ENCODE measurements at regions not wholly inside any gene's neighbourhood (a gene's known extent, or its start where the extent isn't known, plus 50 kb on each side); places are given as distances from the start of the nearest gene placed in this dataset.

DNA sequence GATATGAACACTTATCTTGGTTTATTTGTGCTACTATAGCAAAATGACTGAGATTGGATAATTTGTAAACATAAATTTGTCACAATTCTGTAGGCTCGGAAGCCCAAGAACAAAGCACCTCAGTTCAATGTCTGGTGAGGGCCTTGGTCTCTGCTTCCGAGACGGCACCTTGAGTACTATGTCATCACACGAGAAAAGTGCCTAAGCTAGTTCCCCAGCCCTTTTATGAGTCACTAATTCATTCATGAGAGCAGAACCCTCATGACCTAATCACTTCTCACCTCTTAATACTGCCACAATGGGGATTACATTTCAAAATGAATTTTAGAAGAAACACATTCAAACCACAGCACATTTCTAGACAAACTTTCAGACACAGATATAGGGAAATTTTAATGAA, 52.0 kb upstream of the PRSS1 start:
- no TSS peak for BruUV-seq (replicated peaks)
- ChIA-PET POLR2A (no interaction called here), CTCF (ENCODE audit: low intra/inter-chr PET ratio, low total read pairs) (no interaction called here)
- Histone ChIP-seq H3K4me3 (replicated peaks in 1 of 3; ENCODE audit: insufficient read depth in 1 of 3, low read depth in 2 of 3, low read length in 3 of 3) (no peak overlapping the region), H2AFZ (ENCODE audit: low read length) (no peak overlapping the region), H3K9ac (ENCODE audit: insufficient read depth, low read depth, low read length) (no peak overlapping the region), H3K27ac (ENCODE audit: extremely low read length, insufficient read depth, low read length) (no peak overlapping the region), H3K4me1 (ENCODE audit: insufficient read depth, low read length) (no peaks in the 10 kb centered on the region), H3K9me3 (ENCODE audit: low read length) (no peaks in the 10 kb centered on the region), H3K4me2 (ENCODE audit: low read depth, low read length) (no peak overlapping the region), H3K79me2 (ENCODE audit: insufficient read depth, low read length) (no peaks in the 10 kb centered on the region), H3K36me3 (replicated peaks in 1 of 2; ENCODE audit: control insufficient read depth in 1 of 2, insufficient read depth in 2 of 2, low read length in 2 of 2) (no peaks in the 10 kb centered on the region), H3K27me3 (ENCODE audit: control insufficient read depth in 1 of 2, insufficient read depth in 2 of 2, low read length in 2 of 2) (no peaks in the 10 kb centered on the region), H4K20me1 (ENCODE audit: insufficient read depth, low read length) (no peaks in the 10 kb centered on the region)
- ATAC-seq, result no peak
- intact Hi-C loops (cut with micrococcal nuclease; ENCODE audit: unreplicated experiment), result no loop called here
- no peak for DNase-seq (ENCODE audit: low spot score)
- in situ Hi-C loops (cut with HindIII; ENCODE audit: extremely low pct_ligation_motif_present, low pct_unique_long_range_greater_than_20kb), result no loop called here
- WGBS (ENCODE audit: low lambda C conversion rate), result 19% methylated on average over 4 of the region's 4 CpGs
- FAIRE-seq, result no peak
- TF ChIP-seq PITX1 (CRISPR knock-in tag; IDR thresholded peaks at IDR 0.05) (no peak), AHR (CRISPR knock-in tag; IDR thresholded peaks at IDR 0.05) (no peak), IRF2 (CRISPR knock-in tag; IDR thresholded peaks at IDR 0.05) (no peak), SRSF9 (IDR thresholded peaks at IDR 0.05; ENCODE audit: borderline replicate concordance, insufficient read depth, low read depth, low read length, poor library complexity, severe bottlenecking) (no peak), STAT5B (CRISPR knock-in tag; IDR thresholded peaks at IDR 0.05) (no peak), NCOA1 (CRISPR knock-in tag; IDR thresholded peaks at IDR 0.05) (no peak), ZNF234 (CRISPR knock-in tag; conservative IDR thresholded peaks at IDR 0.05) (no peak), PHF5A (CRISPR knock-in tag; IDR thresholded peaks at IDR 0.05; ENCODE audit: low read depth, unreplicated experiment) (no peak), E2F1 (CRISPR knock-in tag; IDR thresholded peaks at IDR 0.05) (no peak), ZNF652 (CRISPR knock-in tag; IDR thresholded peaks at IDR 0.05; ENCODE audit: borderline replicate concordance, low read depth) (no peak)
- TF ChIP-seq, protein P1, sequence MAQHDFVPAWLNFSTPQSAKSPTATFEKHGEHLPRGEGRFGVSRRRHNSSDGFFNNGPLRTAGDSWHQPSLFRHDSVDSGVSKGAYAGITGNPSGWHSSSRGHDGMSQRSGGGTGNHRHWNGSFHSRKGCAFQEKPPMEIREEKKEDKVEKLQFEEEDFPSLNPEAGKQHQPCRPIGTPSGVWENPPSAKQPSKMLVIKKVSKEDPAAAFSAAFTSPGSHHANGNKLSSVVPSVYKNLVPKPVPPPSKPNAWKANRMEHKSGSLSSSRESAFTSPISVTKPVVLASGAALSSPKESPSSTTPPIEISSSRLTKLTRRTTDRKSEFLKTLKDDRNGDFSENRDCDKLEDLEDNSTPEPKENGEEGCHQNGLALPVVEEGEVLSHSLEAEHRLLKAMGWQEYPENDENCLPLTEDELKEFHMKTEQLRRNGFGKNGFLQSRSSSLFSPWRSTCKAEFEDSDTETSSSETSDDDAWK (CRISPR knock-in tag; IDR thresholded peaks at IDR 0.05), result no peak
- TF ChIP-seq, protein P2, sequence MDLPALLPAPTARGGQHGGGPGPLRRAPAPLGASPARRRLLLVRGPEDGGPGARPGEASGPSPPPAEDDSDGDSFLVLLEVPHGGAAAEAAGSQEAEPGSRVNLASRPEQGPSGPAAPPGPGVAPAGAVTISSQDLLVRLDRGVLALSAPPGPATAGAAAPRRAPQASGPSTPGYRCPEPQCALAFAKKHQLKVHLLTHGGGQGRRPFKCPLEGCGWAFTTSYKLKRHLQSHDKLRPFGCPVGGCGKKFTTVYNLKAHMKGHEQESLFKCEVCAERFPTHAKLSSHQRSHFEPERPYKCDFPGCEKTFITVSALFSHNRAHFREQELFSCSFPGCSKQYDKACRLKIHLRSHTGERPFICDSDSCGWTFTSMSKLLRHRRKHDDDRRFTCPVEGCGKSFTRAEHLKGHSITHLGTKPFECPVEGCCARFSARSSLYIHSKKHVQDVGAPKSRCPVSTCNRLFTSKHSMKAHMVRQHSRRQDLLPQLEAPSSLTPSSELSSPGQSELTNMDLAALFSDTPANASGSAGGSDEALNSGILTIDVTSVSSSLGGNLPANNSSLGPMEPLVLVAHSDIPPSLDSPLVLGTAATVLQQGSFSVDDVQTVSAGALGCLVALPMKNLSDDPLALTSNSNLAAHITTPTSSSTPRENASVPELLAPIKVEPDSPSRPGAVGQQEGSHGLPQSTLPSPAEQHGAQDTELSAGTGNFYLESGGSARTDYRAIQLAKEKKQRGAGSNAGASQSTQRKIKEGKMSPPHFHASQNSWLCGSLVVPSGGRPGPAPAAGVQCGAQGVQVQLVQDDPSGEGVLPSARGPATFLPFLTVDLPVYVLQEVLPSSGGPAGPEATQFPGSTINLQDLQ (CRISPR knock-in tag; IDR thresholded peaks at IDR 0.05), result no peak
